ENCODE measurements at regions not wholly inside any gene's neighbourhood (a gene's known extent, or its start where the extent isn't known, plus 50 kb on each side); places are given as distances from the start of the nearest gene placed in this dataset.

DNA sequence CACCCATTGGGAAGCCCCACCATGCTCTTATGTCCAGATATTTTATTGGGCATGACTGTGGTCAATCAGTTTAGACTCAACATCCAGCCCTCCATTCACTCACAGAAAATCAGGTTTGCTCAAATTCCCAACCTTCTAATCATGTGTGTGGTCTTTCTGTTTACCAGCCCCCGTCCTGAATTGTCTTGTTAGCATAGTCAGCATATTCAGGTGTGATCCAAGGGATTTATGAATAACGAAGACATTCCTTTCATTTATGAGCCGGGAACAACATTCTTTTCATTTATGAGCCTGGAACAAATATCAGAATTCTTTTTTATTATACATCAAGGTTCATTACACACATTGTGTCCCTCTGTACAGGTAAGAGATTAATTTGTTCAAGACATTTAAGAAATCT lies 376.3 kb upstream of the POM121L12 start:
- no peaks in the 10 kb centered on the region for H3K27me3 Mint-ChIP-seq (ENCODE audit: low read depth, unreplicated experiment)

DNA sequence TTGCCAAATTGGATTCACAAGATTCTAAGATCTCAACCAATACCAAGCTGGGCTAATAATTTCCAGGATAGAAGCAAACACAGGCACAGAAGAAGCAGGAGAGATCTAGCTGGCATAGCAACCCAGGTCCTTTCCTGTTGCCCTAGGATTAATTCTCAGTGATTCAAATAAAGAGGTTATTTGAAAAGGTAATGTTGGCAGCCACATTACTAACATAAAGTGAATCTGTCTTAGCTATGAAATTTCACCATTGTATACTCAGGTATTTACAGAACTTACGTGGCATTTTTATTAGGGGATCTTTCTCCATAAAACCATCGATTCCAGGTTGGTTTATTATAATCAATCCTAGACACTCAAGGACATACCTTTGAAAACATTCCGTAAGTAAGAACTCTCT lies 379.3 kb upstream of the POM121L12 start:
- FAIRE-seq (no peak), DNase-seq (ENCODE audit: low read depth) (no peak)
- Mint-ChIP-seq H3K9me3 (ENCODE audit: unreplicated experiment) (no peaks in the 10 kb centered on the region), H3K4me3 (ENCODE audit: unreplicated experiment) (no peak overlapping the region), H3K4me1 (ENCODE audit: low read depth, unreplicated experiment) (peaks cover 3% of the 10 kb centered on the region), H3K27ac (ENCODE audit: unreplicated experiment) (no peak overlapping the region), H3K36me3 (ENCODE audit: low read depth, unreplicated experiment) (no peaks in the 10 kb centered on the region), H3K27me3 (ENCODE audit: low read depth, unreplicated experiment) (no peaks in the 10 kb centered on the region)
- Histone ChIP-seq H3K27me3 (ENCODE audit: insufficient read depth, low read length) (no peaks in the 10 kb centered on the region), H2AFZ (ENCODE audit: low read depth, low read length) (no peak overlapping the region), H4K20me1 (ENCODE audit: insufficient read depth, low read length) (no peaks in the 10 kb centered on the region), H3K79me2 (ENCODE audit: insufficient read depth, low read length) (no peaks in the 10 kb centered on the region), H3K4me3 (ENCODE audit: insufficient read depth, low read depth, low read length) (no peak overlapping the region), H3K4me2 (ENCODE audit: low read length) (no peak overlapping the region), H3K9ac (ENCODE audit: low read length) (no peak overlapping the region), H3K27ac (ENCODE audit: low read depth, low read length) (no peak overlapping the region), H3K4me1 (ENCODE audit: insufficient read depth, low read length) (no peaks in the 10 kb centered on the region), H3K36me3 (ENCODE audit: insufficient read depth, low read length) (no peaks in the 10 kb centered on the region), H3K9me3 (ENCODE audit: insufficient read depth, low read depth, low read length) (no peaks in the 10 kb centered on the region)
- TF ChIP-seq, protein P1, sequence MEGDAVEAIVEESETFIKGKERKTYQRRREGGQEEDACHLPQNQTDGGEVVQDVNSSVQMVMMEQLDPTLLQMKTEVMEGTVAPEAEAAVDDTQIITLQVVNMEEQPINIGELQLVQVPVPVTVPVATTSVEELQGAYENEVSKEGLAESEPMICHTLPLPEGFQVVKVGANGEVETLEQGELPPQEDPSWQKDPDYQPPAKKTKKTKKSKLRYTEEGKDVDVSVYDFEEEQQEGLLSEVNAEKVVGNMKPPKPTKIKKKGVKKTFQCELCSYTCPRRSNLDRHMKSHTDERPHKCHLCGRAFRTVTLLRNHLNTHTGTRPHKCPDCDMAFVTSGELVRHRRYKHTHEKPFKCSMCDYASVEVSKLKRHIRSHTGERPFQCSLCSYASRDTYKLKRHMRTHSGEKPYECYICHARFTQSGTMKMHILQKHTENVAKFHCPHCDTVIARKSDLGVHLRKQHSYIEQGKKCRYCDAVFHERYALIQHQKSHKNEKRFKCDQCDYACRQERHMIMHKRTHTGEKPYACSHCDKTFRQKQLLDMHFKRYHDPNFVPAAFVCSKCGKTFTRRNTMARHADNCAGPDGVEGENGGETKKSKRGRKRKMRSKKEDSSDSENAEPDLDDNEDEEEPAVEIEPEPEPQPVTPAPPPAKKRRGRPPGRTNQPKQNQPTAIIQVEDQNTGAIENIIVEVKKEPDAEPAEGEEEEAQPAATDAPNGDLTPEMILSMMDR (IDR thresholded peaks at IDR 0.05; ENCODE audit: insufficient read depth, low read depth, low read length): no peak
- no peak for TF ChIP-seq EZH2 (IDR thresholded peaks at IDR 0.05; ENCODE audit: insufficient read depth, low read length)

More for the DNA sequence above, 376.3 kb upstream of the POM121L12 start:
- H4K20me1 ChIP-seq (ENCODE audit: insufficient read depth, low read length): no peaks in the 10 kb centered on the region
- H3K79me2 ChIP-seq (ENCODE audit: insufficient read depth, low read length): no peaks in the 10 kb centered on the region
- Mint-ChIP-seq H3K36me3 (ENCODE audit: low read depth, unreplicated experiment) (no peaks in the 10 kb centered on the region), H3K4me1 (ENCODE audit: low read depth, unreplicated experiment) (peaks cover under 1% of the 10 kb centered on the region), H3K4me3 (ENCODE audit: unreplicated experiment) (no peak overlapping the region), H3K9me3 (ENCODE audit: unreplicated experiment) (no peaks in the 10 kb centered on the region), H3K27ac (ENCODE audit: unreplicated experiment) (no peak overlapping the region)
- no peak for TF ChIP-seq EZH2 (IDR thresholded peaks at IDR 0.05; ENCODE audit: insufficient read depth, low read length)
- TF ChIP-seq, protein P1 (IDR thresholded peaks at IDR 0.05; ENCODE audit: insufficient read depth, low read depth, low read length): no peak
- no peaks in the 10 kb centered on the region for H3K4me1 ChIP-seq (ENCODE audit: insufficient read depth, low read length)
- no peak overlapping the region for H3K4me2 ChIP-seq (ENCODE audit: low read length)
- no peak overlapping the region for H3K9ac ChIP-seq (ENCODE audit: low read length)
- H3K9me3 ChIP-seq (ENCODE audit: insufficient read depth, low read depth, low read length): no peaks in the 10 kb centered on the region
- DNase-seq (ENCODE audit: low read depth): no peak
- H3K4me3 ChIP-seq (ENCODE audit: insufficient read depth, low read depth, low read length): no peak overlapping the region
- no peaks in the 10 kb centered on the region for H3K36me3 ChIP-seq (ENCODE audit: insufficient read depth, low read length)
- FAIRE-seq: no peak
- H3K27me3 ChIP-seq (ENCODE audit: insufficient read depth, low read length): no peaks in the 10 kb centered on the region
- H2AFZ ChIP-seq (ENCODE audit: low read depth, low read length): no peak overlapping the region
- H3K27ac ChIP-seq (ENCODE audit: low read depth, low read length): no peak overlapping the region

DNA sequence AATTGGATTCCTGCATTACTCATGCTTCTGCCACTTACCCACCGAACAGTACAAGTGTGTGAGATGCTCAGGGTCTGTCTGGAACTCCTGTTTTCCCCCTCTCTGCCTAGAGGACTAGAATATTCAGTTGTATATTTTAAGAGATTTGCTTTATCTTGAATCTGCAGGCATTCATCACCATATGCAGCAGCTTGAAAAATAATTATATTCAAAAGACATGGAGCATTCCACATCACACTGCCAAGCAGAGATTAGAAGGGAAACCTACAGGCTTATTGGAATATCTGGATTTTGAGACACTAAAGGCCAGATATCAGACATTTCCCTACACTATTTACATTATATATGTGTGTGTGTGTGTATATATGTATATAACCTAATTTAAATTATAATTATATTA lies 382.8 kb upstream of the POM121L12 start:
- Histone ChIP-seq H3K4me3 (ENCODE audit: insufficient read depth, low read depth, low read length) (no peak overlapping the region), H3K9ac (ENCODE audit: low read length) (no peak overlapping the region), H4K20me1 (ENCODE audit: insufficient read depth, low read length) (no peaks in the 10 kb centered on the region), H3K27ac (ENCODE audit: low read depth, low read length) (no peak overlapping the region), H3K4me1 (ENCODE audit: insufficient read depth, low read length) (peaks cover 4% of the 10 kb centered on the region), H3K79me2 (ENCODE audit: insufficient read depth, low read length) (no peaks in the 10 kb centered on the region), H3K27me3 (ENCODE audit: insufficient read depth, low read length) (no peaks in the 10 kb centered on the region), H3K36me3 (ENCODE audit: insufficient read depth, low read length) (no peaks in the 10 kb centered on the region), H3K9me3 (ENCODE audit: insufficient read depth, low read depth, low read length) (no peaks in the 10 kb centered on the region), H2AFZ (ENCODE audit: low read depth, low read length) (no peak overlapping the region), H3K4me2 (ENCODE audit: low read length) (no peak overlapping the region)
- Mint-ChIP-seq H3K27me3 (ENCODE audit: low read depth, unreplicated experiment) (no peaks in the 10 kb centered on the region), H3K27ac (ENCODE audit: unreplicated experiment) (no peak overlapping the region), H3K4me3 (ENCODE audit: unreplicated experiment) (no peak overlapping the region), H3K4me1 (ENCODE audit: low read depth, unreplicated experiment) (peaks cover 8% of the 10 kb centered on the region), H3K36me3 (ENCODE audit: low read depth, unreplicated experiment) (no peaks in the 10 kb centered on the region), H3K9me3 (ENCODE audit: unreplicated experiment) (no peaks in the 10 kb centered on the region)
- FAIRE-seq (no peak), DNase-seq (ENCODE audit: low read depth) (no peak)
- no peak for TF ChIP-seq EZH2 (IDR thresholded peaks at IDR 0.05; ENCODE audit: insufficient read depth, low read length)
- TF ChIP-seq, protein P1 (IDR thresholded peaks at IDR 0.05; ENCODE audit: insufficient read depth, low read depth, low read length): no peak

All from astrocyte (in vitro differentiated cells and primary cell).